ENCODE measurements at regions not wholly inside any gene's neighbourhood (a gene's known extent, or its start where the extent isn't known, plus 50 kb on each side); places are given as distances from the start of the nearest gene placed in this dataset.

DNA sequence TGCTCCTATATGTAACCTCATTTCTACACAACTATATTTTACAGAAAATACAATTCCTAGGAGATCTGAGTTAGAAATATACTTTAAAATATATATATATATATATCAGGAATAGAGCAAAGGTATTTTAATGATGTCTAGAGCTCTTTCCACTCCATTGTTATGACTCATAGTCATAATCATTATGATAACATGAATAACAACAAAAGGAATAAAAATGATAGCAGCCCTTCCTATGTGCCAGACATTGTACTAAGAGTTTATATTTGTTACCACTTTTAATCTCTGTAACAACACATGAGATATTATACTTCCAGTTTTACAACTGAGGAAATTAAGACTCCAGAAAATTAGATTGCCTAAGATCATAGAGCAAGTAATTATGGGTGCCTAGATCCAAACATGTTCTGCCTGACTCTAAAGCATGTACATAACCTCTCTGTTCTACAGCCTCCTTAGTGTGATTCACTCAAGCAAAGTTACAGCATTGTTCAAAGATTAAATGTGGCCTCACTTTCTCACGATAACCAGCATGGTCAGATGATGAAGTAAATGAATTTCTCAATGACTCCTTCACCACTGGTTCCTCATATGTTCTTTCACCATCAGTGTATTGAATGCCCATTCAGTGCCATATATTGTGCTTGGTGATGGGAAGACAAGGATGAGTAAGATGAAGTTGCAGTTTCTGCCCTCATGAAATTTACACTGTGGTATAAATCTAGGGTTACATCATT is 452.1 kb downstream of the EFNA5 start:
- intact Hi-C loops (cut with micrococcal nuclease), result no loop called here

DNA sequence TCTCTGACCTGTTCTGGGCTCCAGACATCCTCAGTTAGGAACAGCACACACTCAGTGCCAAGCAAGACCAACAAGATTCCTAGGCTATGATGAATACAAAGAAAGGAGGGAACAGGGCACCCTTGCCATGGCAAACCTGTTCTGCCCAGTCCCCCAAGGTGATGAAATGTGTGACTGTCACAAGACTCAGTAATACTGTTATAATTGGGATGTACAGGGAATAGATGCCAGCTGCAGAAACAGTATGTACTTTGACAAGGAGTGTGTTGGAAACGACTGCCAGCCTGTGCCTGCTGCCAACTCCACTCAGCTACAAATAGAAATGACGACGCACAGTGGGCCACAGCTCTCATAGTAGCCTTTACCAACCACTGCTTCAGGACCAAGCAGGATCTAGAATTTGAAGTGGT is 453.0 kb downstream of the EFNA5 start:
- intact Hi-C loops (cut with micrococcal nuclease), result no loop called here

DNA sequence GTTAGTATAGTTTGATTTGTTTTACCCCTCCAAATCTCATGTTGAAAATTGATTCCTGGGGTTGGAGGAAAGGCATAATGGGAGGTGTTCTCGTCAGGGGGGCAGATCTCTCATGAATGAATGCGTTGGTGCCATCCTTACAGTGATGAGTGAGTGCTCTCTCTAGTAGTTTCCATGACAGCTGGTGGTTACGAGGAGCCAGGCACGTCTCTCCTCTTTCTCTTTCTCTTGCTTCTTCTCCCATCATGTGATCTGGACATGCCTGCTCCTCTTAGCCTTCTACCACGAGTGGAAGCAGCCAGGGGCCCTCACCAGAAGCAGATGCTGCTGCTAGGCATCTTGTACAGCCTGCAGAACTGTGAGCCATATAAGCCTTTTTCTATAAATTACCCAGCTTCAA is 454.1 kb downstream of the EFNA5 start:
- intact Hi-C loops (cut with micrococcal nuclease), result no loop called here

DNA sequence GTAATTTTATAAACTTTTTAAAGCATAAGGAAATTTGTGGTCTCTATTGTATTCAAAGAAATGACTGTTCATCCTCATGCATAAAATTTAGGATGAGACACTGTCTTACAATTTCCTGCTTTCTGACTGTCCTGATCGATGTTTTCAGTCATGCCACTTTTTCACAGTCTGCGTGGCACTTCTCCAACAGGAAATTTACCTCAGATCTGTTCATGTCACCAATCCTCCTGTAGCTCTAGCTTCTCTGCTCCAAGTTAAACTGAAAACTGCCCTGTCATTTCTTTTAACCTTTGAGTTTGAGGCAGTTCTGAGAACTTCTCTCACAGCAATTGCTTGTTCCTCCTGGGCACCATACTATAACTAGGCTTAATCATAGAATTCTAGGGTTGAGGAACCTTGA is 455.1 kb downstream of the EFNA5 start:
- intact Hi-C loops (cut with micrococcal nuclease), result no loop called here

DNA sequence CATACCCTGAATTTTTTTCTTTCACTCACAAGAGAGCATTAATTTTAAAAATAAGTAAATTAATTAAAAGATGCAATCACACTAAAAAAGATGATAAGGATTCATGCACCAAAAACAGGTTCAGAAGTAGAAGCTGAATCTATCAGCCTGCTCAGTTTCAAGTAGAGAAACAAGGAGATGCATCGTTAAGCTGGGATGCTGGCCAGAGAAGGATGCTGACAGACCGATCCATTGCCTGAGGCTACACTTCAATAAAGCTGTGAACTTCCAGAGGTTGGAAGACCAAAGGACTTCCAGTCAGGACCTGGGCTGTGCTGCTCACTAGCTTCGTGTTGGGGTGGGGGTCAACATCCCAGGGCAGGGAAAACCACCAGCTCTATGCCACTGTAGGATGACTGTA is 457.7 kb downstream of the EFNA5 start:
- intact Hi-C loops (cut with micrococcal nuclease), result no loop called here

DNA sequence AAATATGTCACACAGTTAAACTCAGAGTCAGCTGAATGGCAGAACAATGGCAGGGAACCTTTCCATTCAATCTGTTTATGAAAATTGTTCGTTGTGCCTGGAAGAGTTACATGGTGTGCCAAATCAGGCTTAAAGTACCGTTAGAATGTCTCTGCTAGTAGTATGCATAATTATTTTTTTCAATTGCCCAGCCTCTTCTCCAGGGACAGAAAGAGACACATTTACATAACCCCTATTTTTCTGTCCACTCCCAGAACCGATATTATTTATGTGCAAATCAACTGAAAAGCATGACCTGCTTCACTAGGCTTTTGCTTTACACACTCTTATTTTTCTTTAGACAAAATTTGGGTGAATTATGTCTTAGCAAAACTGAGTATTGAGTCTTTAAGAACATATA is 459.1 kb downstream of the EFNA5 start:
- intact Hi-C loops (cut with micrococcal nuclease), result no loop called here

DNA sequence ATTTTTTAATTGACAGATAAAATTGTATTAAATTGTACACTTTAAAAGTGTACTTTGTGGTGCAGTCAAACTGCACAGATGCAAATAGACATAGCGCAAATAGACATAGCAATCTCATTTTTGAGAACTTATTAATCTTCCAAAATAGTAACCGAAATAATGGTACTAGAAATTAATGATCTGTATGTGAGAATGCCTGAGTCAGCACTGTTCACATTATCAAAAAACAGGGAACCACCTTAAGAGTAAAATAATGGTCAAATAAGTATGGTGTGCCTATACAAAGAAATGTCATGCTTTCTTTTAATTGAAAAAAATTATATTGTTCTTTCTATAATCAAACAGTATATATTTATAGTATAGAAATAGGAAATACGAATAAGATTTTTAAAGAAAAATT is 461.9 kb downstream of the EFNA5 start:
- intact Hi-C loops (cut with micrococcal nuclease), result no loop called here

DNA sequence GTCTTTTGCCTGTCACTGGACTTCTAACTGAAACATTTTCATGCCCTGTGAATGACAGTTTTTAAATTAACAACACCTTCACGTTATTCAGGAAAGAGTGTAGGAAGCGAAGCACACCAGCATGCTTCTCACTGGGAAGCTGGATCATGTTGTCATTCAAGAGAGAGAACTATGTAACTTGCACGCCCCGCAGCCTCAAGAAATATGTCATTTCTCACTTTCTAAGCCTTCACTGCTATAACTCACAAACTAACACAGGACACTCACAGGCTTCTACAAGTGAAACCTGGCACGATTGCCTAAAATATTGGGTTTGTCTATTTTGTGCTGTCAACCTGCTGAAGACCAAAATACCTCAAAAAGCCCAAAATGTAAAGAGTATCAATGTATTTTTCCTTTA is 466.3 kb downstream of the EFNA5 start:
- intact Hi-C loops (cut with micrococcal nuclease), result no loop called here

DNA sequence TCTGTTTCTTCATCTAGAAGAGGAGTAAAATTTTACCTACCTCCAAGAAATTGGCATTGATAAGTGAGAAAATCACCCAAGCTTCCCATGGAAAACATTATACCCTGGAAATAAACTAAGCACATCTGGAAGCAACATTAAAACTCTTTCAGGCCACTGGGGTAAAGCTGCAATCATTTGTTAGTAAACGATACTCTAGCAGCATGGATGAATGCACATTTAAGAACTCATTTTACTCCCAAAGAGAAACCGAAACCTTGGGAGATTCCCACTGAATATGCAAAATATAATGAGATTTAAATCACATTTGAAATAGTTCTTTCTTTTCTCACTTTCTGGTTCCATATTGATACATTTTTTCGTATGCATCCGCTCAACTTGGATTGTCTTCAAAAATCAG is 467.5 kb downstream of the EFNA5 start:
- intact Hi-C loops (cut with micrococcal nuclease), result no loop called here

DNA sequence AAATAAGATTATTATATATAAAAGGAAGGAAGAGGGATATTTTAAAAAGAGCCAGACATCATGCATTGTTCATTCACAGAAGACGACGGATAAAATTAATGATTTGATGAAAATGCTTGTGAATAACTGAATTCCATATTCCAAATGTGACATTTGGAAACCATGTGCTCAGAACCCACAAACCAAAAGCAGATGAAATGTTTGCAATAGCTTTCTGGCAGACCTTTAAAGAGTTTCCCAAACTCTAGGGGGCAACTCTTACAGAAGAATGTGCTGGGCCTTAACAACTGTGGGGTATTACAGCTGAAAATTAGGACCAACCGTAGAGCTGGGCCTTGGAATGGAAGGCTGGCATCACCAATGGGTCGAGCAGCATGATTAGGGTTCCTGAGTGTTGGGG is 471.0 kb downstream of the EFNA5 start:
- intact Hi-C loops (cut with micrococcal nuclease), result no loop called here

DNA sequence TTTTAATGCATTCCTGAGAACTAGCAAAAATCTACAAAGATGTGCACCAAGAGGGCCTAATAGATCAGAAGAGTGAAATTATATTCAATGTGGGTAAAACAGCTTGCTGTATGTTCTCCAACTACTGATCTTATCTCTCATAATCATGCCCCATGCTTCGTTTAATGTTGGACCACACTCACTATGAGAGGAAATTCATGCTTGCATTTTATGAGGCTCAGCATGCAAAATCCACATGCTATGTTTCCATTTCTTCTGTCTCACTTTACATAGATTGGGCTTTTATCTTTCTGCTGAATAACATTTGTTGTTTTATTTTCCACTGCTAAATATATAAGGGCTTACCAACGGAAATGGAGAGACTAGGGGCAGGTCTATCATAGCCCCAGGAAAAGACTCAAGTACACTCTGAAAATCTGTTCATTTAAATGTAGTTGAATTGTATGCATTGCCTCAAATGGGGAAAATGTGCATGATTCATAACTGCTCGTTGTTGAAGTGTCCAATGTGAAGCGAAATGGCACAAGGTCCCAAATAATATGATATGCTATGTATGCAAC is 474.2 kb downstream of the EFNA5 start:
- intact Hi-C loops (cut with micrococcal nuclease), result no loop called here

DNA sequence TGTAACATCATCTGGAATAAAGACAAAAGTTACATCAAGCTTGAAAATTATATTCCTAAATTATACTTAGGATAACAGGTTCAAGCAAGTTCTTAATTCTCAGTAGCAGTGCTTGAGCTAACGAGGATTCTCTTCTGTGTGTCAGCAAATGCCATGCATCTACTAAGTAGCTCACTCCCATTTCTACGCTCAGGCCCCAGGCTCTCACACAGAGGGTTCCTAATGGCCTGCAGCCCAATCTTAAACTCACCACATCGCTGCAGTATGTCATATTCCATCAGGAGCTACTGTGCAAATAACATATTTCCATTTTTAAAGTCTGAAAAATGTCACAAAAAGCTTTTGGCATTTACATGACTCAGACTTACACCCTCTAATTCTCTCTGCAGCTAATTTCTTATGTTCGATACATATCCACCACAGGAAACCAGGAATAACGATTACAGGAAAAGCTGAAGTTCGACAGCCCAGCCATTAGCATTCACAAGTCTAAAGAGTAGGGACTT is 474.8 kb downstream of the EFNA5 start:
- intact Hi-C loops (cut with micrococcal nuclease), result no loop called here

DNA sequence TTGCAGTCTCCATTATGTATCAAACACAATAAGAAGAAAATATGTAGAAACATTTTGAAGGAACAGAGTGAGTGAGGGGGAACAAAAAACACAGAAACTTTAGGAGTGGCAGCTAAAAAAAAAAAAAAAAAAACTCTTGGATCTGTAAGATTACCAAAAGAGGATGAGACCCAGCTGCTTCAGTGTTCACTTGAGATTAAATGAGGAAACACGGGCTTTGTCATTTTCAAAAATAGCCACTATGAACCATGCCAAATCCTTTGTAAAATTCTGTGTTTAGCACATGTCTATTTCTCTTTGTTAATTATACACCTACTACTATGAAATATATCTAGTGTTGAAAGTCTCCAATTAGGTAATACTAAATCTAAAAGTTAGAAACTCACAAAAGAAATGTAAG is 485.9 kb downstream of the EFNA5 start:
- intact Hi-C loops (cut with micrococcal nuclease), result no loop called here

DNA sequence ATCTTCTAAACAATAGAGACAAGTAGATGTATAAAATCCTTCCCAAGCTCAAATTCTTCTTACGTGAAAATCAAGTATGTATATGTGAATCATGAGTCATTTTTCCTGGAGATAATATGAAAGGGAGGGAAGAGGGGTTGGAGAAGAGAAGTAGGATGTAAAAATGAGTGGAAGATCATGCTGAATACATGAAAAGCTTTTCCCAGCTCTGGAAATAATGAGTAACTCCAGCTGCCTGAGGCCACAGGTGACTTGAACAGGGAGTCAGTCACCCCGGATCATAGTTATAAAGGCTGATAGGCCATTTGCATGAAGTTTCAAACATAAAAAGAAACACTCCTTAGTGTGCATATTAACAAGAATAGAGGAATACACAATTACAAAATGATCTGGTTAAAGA is 486.7 kb downstream of the EFNA5 start:
- intact Hi-C loops (cut with micrococcal nuclease), result no loop called here

DNA sequence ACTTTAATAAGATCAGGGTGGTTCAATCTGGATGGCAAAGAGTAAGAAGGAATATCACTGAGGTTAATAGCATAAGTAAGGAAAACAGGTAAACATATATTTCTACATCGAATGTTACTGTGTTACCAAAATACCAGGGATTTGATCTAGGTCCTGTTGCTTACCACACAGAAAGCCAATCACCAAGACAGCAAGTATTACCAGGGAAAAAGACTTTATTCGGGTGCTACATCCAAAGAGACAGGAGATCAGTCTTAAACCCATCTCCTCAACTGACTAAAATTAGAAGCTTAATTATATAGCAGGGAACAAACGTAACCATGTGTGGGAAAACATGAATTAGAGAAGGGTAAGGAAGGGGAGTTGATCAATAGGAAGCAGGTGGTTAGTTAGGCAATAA is 500.1 kb downstream of the EFNA5 start:
- intact Hi-C loops (cut with micrococcal nuclease), result no loop called here

DNA sequence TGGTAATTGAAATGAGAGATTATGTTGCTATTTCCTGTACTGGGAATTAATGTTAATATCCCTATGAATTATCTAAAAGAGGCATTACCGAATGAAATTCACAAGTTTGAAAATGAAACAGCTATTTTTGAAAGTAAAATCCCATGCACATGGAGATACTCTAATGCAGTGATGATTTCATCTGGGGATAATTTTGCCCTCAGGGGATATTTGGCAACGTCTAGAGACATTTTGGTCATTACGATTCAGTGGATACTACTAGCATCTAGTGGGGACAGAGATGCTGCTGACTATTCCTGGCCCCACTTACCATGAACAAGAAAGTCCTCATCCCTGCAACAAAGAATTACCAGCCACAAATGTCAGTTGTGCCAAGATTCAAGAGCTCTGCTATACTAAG is 500.9 kb downstream of the EFNA5 start:
- intact Hi-C loops (cut with micrococcal nuclease), result no loop called here

DNA sequence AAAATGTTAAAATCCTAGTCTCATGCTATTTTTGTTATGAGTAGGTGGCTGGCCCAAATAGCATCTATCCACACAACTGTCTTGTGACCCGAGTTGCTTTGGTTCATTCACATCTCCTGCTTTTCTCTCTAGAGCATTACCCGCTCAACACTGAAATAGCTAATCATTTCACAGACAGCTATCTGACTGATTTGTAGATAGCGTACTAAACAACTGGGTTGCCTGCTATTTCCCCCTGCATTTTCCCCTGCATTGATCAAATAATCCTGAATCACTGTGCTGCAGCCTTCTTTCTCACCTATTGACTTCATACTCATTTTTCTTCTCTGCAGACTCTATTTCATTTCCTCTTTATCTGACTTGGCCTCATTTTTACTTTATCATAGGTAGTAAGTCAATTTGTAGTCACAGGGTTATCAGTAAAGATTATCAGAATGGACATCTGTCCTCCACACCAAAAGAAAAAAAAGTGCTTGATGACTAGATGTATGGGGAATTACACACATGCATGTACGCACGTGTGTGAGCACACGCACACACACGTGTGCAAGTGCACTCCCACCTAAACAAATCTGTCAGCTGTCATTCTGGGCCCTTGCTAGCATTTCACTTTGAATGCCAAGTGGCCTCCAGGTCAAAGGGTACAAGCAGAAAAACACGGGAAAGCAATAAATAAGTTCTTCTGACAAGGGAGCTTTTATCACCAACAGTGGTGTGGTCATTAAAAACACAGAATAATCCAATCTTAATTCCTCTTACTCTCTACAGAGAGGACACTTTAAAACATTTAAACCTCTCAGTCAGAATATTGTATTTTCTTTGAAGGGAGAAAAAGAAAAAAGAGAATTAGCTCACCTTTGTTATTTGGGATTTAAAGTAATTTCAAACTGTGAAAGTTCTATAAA is 501.6 kb downstream of the EFNA5 start:
- intact Hi-C loops (cut with micrococcal nuclease), result no loop called here

DNA sequence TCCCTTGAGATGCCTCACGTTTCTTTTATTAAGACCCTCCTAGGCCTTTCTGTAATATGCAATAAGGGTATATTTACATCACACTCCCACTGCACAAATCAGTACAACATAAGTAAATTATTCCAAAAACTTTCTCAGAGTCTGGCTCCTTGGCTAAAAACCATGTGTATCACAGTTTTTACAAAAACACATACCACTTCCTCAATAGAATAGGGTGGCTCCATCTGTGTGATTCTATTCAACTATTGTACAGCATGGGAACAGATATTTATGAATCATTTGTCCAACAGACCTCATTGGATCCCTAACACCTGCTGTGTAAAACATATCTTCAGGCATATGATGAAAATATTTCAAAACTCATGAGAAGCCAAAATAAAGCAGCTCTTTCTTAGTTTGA is 502.7 kb downstream of the EFNA5 start:
- intact Hi-C loops (cut with micrococcal nuclease), result no loop called here

DNA sequence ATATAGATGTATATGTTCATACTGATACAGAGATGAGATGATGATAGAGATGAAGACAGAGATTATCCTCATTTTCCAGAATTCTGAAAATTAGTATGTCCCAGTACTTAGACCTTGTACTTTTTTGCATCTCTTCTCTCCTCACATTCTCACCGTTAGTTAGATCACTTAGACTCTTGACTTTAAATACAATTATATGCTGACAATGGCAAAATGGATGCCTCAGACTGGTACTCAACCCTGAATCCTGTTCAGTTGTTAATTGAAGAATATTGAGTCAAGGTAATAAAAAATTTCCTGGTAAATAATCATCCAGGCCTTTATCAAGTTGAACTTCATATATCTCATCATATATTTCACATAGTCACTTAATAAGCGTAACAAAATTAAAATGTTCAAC is 505.4 kb downstream of the EFNA5 start:
- intact Hi-C loops (cut with micrococcal nuclease), result no loop called here

DNA sequence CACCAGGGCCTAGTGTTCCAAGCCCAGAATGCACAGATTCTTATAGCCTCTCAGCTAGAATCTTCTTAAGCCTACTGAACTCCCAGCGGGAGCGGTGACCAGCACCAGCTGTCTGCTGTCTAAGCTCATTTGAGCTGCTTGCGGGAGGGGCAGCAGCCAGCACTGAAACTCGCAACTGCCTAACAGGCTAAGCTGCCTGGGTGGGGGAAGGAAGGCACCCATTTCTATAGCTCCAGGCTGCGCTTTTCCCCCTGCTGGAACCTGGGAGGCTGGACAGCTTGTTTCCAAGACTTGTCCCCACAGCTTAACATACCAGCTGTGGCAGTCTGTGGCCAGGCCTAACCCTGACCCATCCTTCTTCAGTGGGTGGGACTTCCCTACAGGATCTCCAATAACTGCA is 512.9 kb downstream of the EFNA5 start:
- intact Hi-C loops (cut with micrococcal nuclease), result no loop called here

DNA sequence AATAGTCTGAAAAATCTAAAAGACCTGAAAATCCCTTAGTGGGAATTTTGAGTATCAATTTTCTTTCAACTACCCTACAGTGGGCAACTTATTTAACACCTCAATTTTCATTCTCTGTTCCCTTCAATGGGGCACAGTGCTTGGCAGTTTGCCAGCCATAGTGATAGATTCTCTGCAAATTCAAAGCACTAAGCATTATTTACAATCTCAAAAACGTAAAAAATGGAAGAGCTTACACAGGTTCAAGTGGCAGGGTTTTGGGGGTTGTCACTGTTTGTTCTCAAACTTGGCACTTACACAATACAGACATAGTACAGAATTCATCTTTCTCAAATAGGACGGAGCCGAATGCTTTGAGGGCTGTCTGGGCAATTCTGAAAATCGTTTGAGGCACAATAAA is 515.0 kb downstream of the EFNA5 start:
- intact Hi-C loops (cut with micrococcal nuclease), result no loop called here

DNA sequence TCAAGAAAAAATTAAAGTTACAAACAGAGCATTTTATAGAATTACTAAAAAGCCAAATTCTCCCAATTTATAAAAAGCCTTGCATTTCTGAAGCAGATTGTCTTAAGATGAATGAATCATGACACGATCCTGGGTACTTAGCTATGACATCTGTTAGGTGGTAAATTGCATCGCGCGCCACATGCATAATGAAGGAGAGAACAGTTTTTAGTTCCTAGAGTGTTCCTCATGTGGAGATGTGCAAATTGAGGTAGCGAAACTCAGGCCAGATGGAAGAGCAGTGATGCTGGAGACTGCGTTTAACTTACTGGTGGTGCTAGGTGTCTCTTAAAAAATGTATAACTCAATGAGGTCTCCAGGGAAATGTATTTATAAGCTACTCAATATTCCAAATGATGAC is 516.1 kb downstream of the EFNA5 start:
- intact Hi-C loops (cut with micrococcal nuclease), result no loop called here
